Kidney (tissue), 13 donors: ENCODE measurements at regions not wholly inside any gene's neighbourhood (a gene's known extent, or its start where the extent isn't known, plus 50 kb on each side); places are given as distances from the start of the nearest gene placed in this dataset.

Experiments
- DNase-seq, 5 donors: peaks; one replicate each; pipeline ENCODE4 v3.0.0-alpha.2; 2013 to 2020
- FAIRE-seq: peaks from 2 replicates; lab custom pipeline; 2012; peaks lifted over from hg19 to GRCh38; lab: Jason Lieb, UNC
- H3K27ac ChIP-seq, 2 donors: one replicate each; pipeline ENCODE4 v1.7.0; 2013; ENCODE audit warnings: low read depth in 2 of 2, low read length in 2 of 2, inconsistent platforms in 1 of 2
- H3K27me3 ChIP-seq: one replicate; pipeline ENCODE4 v1.7.1; 2013; ENCODE audit warnings: low read length, inconsistent platforms; ENCODE audit not compliant: control insufficient read depth, insufficient read depth
- H3K36me3 ChIP-seq, 3 donors: one replicate each; pipeline versions ENCODE4 v1.7.0 to v1.7.1; 2013; ENCODE audit warnings: low read length in 3 of 3, control low read depth in 1 of 3, inconsistent platforms in 1 of 3; ENCODE audit not compliant: insufficient read depth in 3 of 3, control insufficient read depth in 2 of 3
- H3K4me1 ChIP-seq, 3 donors: one replicate each; pipeline versions ENCODE4 v1.7.0 to v1.7.1; 2013; ENCODE audit warnings: low read length in 3 of 3, inconsistent platforms in 1 of 3, low read depth in 1 of 3; ENCODE audit not compliant: control insufficient read depth in 2 of 3, insufficient read depth in 2 of 3
- H3K4me3 ChIP-seq, 3 donors: one replicate each; pipeline versions ENCODE4 v1.7.0 to v1.8.1; 2013; ENCODE audit warnings: low read length in 3 of 3, control low read depth in 1 of 3, inconsistent platforms in 1 of 3
- H3K9ac ChIP-seq, 3 donors: one replicate each; pipeline versions ENCODE4 v1.7.0 to v1.7.1; 2013; ENCODE audit warnings: low read length in 3 of 3, control low read depth in 1 of 3, inconsistent platforms in 1 of 3
- H3K9me3 ChIP-seq, 3 donors: one replicate each; pipeline versions ENCODE4 v1.7.0 to v1.7.1; 2013; ENCODE audit warnings: low read length in 3 of 3, control low read depth in 1 of 3, inconsistent platforms in 1 of 3; ENCODE audit not compliant: control insufficient read depth in 2 of 3, insufficient read depth in 1 of 3
- CTCF ChIP-seq: IDR thresholded peaks from 3 replicates; pipeline ENCODE4 v1.5.1; 2012; ENCODE audit warnings: mild to moderate bottlenecking, moderate library complexity, borderline replicate concordance; ENCODE audit not compliant: insufficient read depth; ENCODE audit errors: extremely low read depth
- intact Hi-C: fragments of 100-400 bp; cut with DNase I; formaldehyde crosslinking; loops from one replicate; pipeline ENCODE4 v1.11.1; 2022
- donor health status: control.
- donor health status: control.
- donor health status: control.
- donor health status: control.
- donor health status: control.
- donor health status: DM: yes; HTN: yes; CAD: no.
- donor health status: Normal renal cell carcinoma (clear cell type).

GRCh38 chr18:45218436-45218835 is 396.8 kb upstream of the SLC14A2 start:
- no peaks in the 10 kb centered on the region for H3K9me3 ChIP-seq
- FAIRE-seq: no peak
- no peaks in the 10 kb centered on the region for H3K36me3 ChIP-seq
- no peak overlapping the region for H3K9ac ChIP-seq
- intact Hi-C loops: no loop called here
- H3K27ac ChIP-seq: no peak overlapping the region
- no peaks in the 10 kb centered on the region for H3K27me3 ChIP-seq
- no peak overlapping the region for H3K4me3 ChIP-seq
- no peak for TF ChIP-seq CTCF
- DNase-seq: no peak
- H3K4me1 ChIP-seq: no peaks in the 10 kb centered on the region

GRCh38 chr18:45221363-45221762 is 393.9 kb upstream of the SLC14A2 start:
- no peak overlapping the region for H3K27ac ChIP-seq
- H3K9me3 ChIP-seq: no peaks in the 10 kb centered on the region
- no peaks in the 10 kb centered on the region for H3K27me3 ChIP-seq
- TF ChIP-seq CTCF: no peak
- DNase-seq (no peak), FAIRE-seq (no peak)
- intact Hi-C loops: no loop called here
- no peak overlapping the region for H3K4me3 ChIP-seq
- no peaks in the 10 kb centered on the region for H3K36me3 ChIP-seq
- no peaks in the 10 kb centered on the region for H3K4me1 ChIP-seq
- H3K9ac ChIP-seq: no peak overlapping the region

GRCh38 chr18:45222180-45222579 is 393.1 kb upstream of the SLC14A2 start:
- Histone ChIP-seq H3K9me3 (no peaks in the 10 kb centered on the region), H3K9ac (no peak overlapping the region), H3K4me3 (no peak overlapping the region), H3K27me3 (no peaks in the 10 kb centered on the region), H3K27ac (no peak overlapping the region), H3K4me1 (no peaks in the 10 kb centered on the region), H3K36me3 (no peaks in the 10 kb centered on the region)
- TF ChIP-seq CTCF: no peak
- intact Hi-C loops: no loop called here
- FAIRE-seq (no peak), DNase-seq (peak in 2 of 5 donors; percentile 27 to 28)
